Fibroblast of skin of back (primary cell): ENCODE measurements at regions not wholly inside any gene's neighbourhood (a gene's known extent, or its start where the extent isn't known, plus 50 kb on each side); places are given as distances from the start of the nearest gene placed in this dataset.
"Not testable (repeated sequence)": the region's sequence is repeated elsewhere in the genome, so short reads cannot be mapped to it uniquely, and the experiment has no call there.

ENCODE experiments used
- DNase-seq: peaks from one replicate; pipeline ENCODE4 v3.0.0-alpha.2; 2013

- DNase-seq, result no peak
Measured at GRCh38 chr14:106802413-106803364, 1276.3 kb downstream of the TMEM121 start.

- no peak for DNase-seq
Measured at GRCh38 chr14:106803379-106803778, 1277.0 kb downstream of the TMEM121 start.

- no peak for DNase-seq
Measured at GRCh38 chr14:106807493-106807892, 1281.1 kb downstream of the TMEM121 start.

- DNase-seq, result no peak
Measured at GRCh38 chr14:106808458-106808857, 1282.1 kb downstream of the TMEM121 start.

- no peak for DNase-seq
Measured at GRCh38 chr14:106808907-106809306, 1282.5 kb downstream of the TMEM121 start.

GRCh38 chr14:106809615-106810014 is 1283.2 kb downstream of the TMEM121 start:
- no peak for DNase-seq

GRCh38 chr14:106810168-106810567 is 1283.8 kb downstream of the TMEM121 start:
- DNase-seq, result not testable (repeated sequence)

- DNase-seq, result no peak
Measured at GRCh38 chr14:106811162-106811561, 1284.8 kb downstream of the TMEM121 start.

- no peak for DNase-seq
Measured at GRCh38 chr14:106812788-106813476, 1286.5 kb downstream of the TMEM121 start.

- no peak for DNase-seq
Measured at GRCh38 chr14:106813477-106813823, 1287.1 kb downstream of the TMEM121 start.

GRCh38 chr14:106820119-106820518 is 1293.7 kb downstream of the TMEM121 start:
- no peak for DNase-seq

GRCh38 chr14:106821119-106821518 is 1294.7 kb downstream of the TMEM121 start:
- DNase-seq, result no peak

GRCh38 chr14:106822905-106823304 is 1296.5 kb downstream of the TMEM121 start:
- no peak for DNase-seq

- DNase-seq, result no peak
Measured at GRCh38 chr14:106823552-106823951, 1297.2 kb downstream of the TMEM121 start.

GRCh38 chr14:106826833-106827369 is 1300.5 kb downstream of the TMEM121 start:
- no peak for DNase-seq

GRCh38 chr14:106831322-106831720 is 1304.9 kb downstream of the TMEM121 start:
- no peak for DNase-seq

GRCh38 chr14:106837870-106838269 is 1311.5 kb downstream of the TMEM121 start:
- no peak for DNase-seq

- no peak for DNase-seq
Measured at GRCh38 chr14:106838991-106839769, 1312.8 kb downstream of the TMEM121 start.

GRCh38 chr14:106840258-106840657 is 1313.9 kb downstream of the TMEM121 start:
- DNase-seq, result no peak

GRCh38 chr14:106840991-106841390 is 1314.6 kb downstream of the TMEM121 start:
- DNase-seq, result no peak

GRCh38 chr14:106841701-106842100 is 1315.3 kb downstream of the TMEM121 start:
- DNase-seq, result no peak

- no peak for DNase-seq
Measured at GRCh38 chr14:106842687-106843086, 1316.3 kb downstream of the TMEM121 start.

- no peak for DNase-seq
Measured at GRCh38 chr14:106843386-106843785, 1317.0 kb downstream of the TMEM121 start.
